Islet of Langerhans (tissue), 1 donor: ENCODE measurements at regions not wholly inside any gene's neighbourhood (a gene's known extent, or its start where the extent isn't known, plus 50 kb on each side); places are given as distances from the start of the nearest gene placed in this dataset.

Experiments used
- FAIRE-seq: peaks from one replicate; lab custom pipeline; 2011; peaks lifted over from hg19 to GRCh38; lab: Jason Lieb, UNC

GRCh38 chr14:34126586-34126985, 175.7 kb upstream of the EGLN3 start:
- FAIRE-seq: no peak

GRCh38 chr14:34124585-34124984, 173.7 kb upstream of the EGLN3 start:
- FAIRE-seq: no peak

GRCh38 chr14:34122650-34123049, 171.8 kb upstream of the EGLN3 start:
- no peak for FAIRE-seq

GRCh38 chr14:34122081-34122480, 171.2 kb upstream of the EGLN3 start:
- FAIRE-seq: no peak

GRCh38 chr14:34120185-34120977, 169.5 kb upstream of the EGLN3 start:
- FAIRE-seq: no peak

- FAIRE-seq: no peak
These were observed 168.4 kb upstream of the EGLN3 start for GRCh38 chr14:34119107-34119858.

- no peak for FAIRE-seq
These were observed 163.1 kb upstream of the EGLN3 start for GRCh38 chr14:34113991-34114390.

- no peak for FAIRE-seq
These were observed 162.2 kb upstream of the EGLN3 start for GRCh38 chr14:34113005-34113511.

GRCh38 chr14:34111953-34112352, 161.1 kb upstream of the EGLN3 start:
- no peak for FAIRE-seq

GRCh38 chr14:34111505-34111904, 160.6 kb upstream of the EGLN3 start:
- no peak for FAIRE-seq

- no peak for FAIRE-seq
These were observed 159.7 kb upstream of the EGLN3 start for GRCh38 chr14:34110531-34110930.

- no peak for FAIRE-seq
These were observed 156.6 kb upstream of the EGLN3 start for GRCh38 chr14:34107441-34107840.

GRCh38 chr14:34106310-34106709, 155.4 kb upstream of the EGLN3 start:
- no peak for FAIRE-seq

GRCh38 chr14:34104489-34105397, 153.9 kb upstream of the EGLN3 start:
- no peak for FAIRE-seq

- no peak for FAIRE-seq
These were observed 152.3 kb upstream of the EGLN3 start for GRCh38 chr14:34103176-34103575.

GRCh38 chr14:34099635-34100034, 148.8 kb upstream of the EGLN3 start:
- FAIRE-seq: no peak

GRCh38 chr14:34098985-34099349, 148.1 kb upstream of the EGLN3 start:
- FAIRE-seq: no peak

- no peak for FAIRE-seq
These were observed 147.4 kb upstream of the EGLN3 start for GRCh38 chr14:34098045-34098984.

- FAIRE-seq: no peak
These were observed 146.8 kb upstream of the EGLN3 start for GRCh38 chr14:34097644-34098043.

GRCh38 chr14:34094384-34094783, 143.5 kb upstream of the EGLN3 start:
- FAIRE-seq: no peak

- no peak for FAIRE-seq
These were observed 143.0 kb upstream of the EGLN3 start for GRCh38 chr14:34093883-34094282.
